Inferior parietal cortex (tissue), 1 donor: ENCODE measurements at regions not wholly inside any gene's neighbourhood (a gene's known extent, or its start where the extent isn't known, plus 50 kb on each side); places are given as distances from the start of the nearest gene placed in this dataset.

Source experiments
- DNase-seq: peaks from one replicate; pipeline ENCODE4 v3.0.0-alpha.2; 2016; ENCODE audit errors: extremely low spot score

GRCh38 chr5:58357799-58358500, 101.9 kb downstream of the PLK2 start:
- no peak for DNase-seq

GRCh38 chr5:58357121-58357520, 102.8 kb downstream of the PLK2 start:
- DNase-seq: no peak

- no peak for DNase-seq
Measured at GRCh38 chr5:58356662-58357061, 103.2 kb downstream of the PLK2 start.

- DNase-seq: no peak
Measured at GRCh38 chr5:58354827-58355226, 105.1 kb downstream of the PLK2 start.

GRCh38 chr5:58353992-58354391, 105.9 kb downstream of the PLK2 start:
- no peak for DNase-seq

- no peak for DNase-seq
Measured at GRCh38 chr5:58351190-58351589, 108.7 kb downstream of the PLK2 start.

GRCh38 chr5:58348996-58349728, 110.7 kb downstream of the PLK2 start:
- no peak for DNase-seq

GRCh38 chr5:58346041-58346440, 113.8 kb downstream of the PLK2 start:
- no peak for DNase-seq

GRCh38 chr5:58341476-58341875, 118.4 kb downstream of the PLK2 start:
- no peak for DNase-seq

- DNase-seq: no peak
Measured at GRCh38 chr5:58335518-58335917, 124.4 kb downstream of the PLK2 start.

GRCh38 chr5:58334035-58334434, 125.9 kb downstream of the PLK2 start:
- no peak for DNase-seq

- DNase-seq: no peak
Measured at GRCh38 chr5:58330781-58331180, 129.1 kb downstream of the PLK2 start.

- DNase-seq: no peak
Measured at GRCh38 chr5:58327289-58327688, 132.6 kb downstream of the PLK2 start.

- no peak for DNase-seq
Measured at GRCh38 chr5:58326022-58326421, 133.9 kb downstream of the PLK2 start.

- no peak for DNase-seq
Measured at GRCh38 chr5:58322453-58322852, 137.4 kb downstream of the PLK2 start.

GRCh38 chr5:58318468-58318867, 141.4 kb downstream of the PLK2 start:
- no peak for DNase-seq

- DNase-seq: no peak
Measured at GRCh38 chr5:58317808-58318207, 142.1 kb downstream of the PLK2 start.

- DNase-seq: no peak
Measured at GRCh38 chr5:58317009-58317408, 142.9 kb downstream of the PLK2 start.

- no peak for DNase-seq
Measured at GRCh38 chr5:58315794-58316193, 144.1 kb downstream of the PLK2 start.

GRCh38 chr5:58314356-58315210, 145.3 kb downstream of the PLK2 start:
- no peak for DNase-seq

GRCh38 chr5:58312299-58312698, 147.6 kb downstream of the PLK2 start:
- no peak for DNase-seq

GRCh38 chr5:58311526-58311925, 148.4 kb downstream of the PLK2 start:
- no peak for DNase-seq
